ENCODE measurements at regions not wholly inside any gene's neighbourhood (a gene's known extent, or its start where the extent isn't known, plus 50 kb on each side); places are given as distances from the start of the nearest gene placed in this dataset.

- no peak overlapping the region for H3K4me3 ChIP-seq (ENCODE audit: low read depth, poor library complexity, severe bottlenecking)
- WGBS, 2 donors, result 76 to 82% methylated on average over 2 of the region's 2 CpGs
- TF ChIP-seq CTCF (IDR thresholded peaks at IDR 0.05), result no peak
- no peak for TF ChIP-seq POLR2A (IDR thresholded peaks at IDR 0.05)
- intact Hi-C loops (cut with DNase I; ENCODE audit: low total_unique reads), result no loop called here
- DNase-seq (ENCODE audit: low spot score in 2 of 2), result no peak
Observed at GRCh38 chr4:128373628-128374027, 86.0 kb upstream of the PGRMC2 start.

DNA sequence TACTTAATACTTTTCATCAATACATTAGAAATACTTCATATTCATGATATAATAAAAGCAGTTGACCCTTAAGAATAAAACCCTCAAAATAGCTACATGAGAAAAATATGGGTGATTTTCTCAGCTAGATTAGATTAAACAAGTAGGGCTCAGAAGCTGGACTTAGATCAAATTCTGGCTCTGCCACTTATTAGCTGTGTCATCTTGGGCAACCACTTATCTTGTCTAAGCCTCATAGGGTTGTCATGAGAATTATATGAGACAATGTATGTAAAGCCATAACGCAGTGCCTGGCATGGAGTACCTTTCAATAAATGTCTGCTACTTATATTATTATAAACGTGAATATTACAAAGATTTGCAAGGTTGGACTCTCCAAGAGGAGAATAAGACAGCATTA, 84.3 kb upstream of the PGRMC2 start:
- TF ChIP-seq POLR2A (IDR thresholded peaks at IDR 0.05), result no peak
- TF ChIP-seq CTCF (IDR thresholded peaks at IDR 0.05), result no peak
- 70 to 74% methylated on average over 2 of the region's 2 CpGs for WGBS, 2 donors
- DNase-seq (ENCODE audit: low spot score in 2 of 2), result no peak
- intact Hi-C loops (cut with DNase I; ENCODE audit: low total_unique reads), result no loop called here
- no peak overlapping the region for H3K4me3 ChIP-seq (ENCODE audit: low read depth, poor library complexity, severe bottlenecking)

GRCh38 chr4:128371001-128371777, 83.6 kb upstream of the PGRMC2 start:
- 34 to 41% methylated on average over 8 of the region's 8 CpGs for WGBS, 2 donors
- DNase-seq (ENCODE audit: low spot score in 2 of 2), result no peak
- H3K4me3 ChIP-seq (ENCODE audit: low read depth, poor library complexity, severe bottlenecking), result no peak overlapping the region
- intact Hi-C loops (cut with DNase I; ENCODE audit: low total_unique reads), result no loop called here
- TF ChIP-seq POLR2A (IDR thresholded peaks at IDR 0.05) (no peak), CTCF (IDR thresholded peaks at IDR 0.05) (no peak)

DNA sequence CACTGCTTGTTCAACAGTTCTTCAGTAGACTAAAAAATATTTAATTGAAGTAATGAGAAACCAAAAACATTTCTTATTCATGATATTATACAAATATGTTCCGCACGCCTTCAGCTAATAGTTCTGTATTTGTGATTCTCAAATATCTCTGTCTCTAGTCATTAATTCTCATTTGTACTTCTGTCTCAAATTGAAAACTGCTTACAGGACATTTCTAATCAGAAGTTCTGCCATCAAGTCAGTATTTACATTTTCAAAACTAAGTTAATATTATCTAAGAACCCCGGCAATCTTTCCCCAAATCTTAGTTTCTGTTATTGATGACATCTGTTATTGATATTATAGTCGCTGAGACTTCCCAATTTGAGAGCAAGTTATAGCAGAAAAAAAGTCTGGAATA, 78.6 kb upstream of the PGRMC2 start:
- no peak for DNase-seq (ENCODE audit: low spot score in 2 of 2)
- WGBS, 2 donors, result 91 to 93% methylated on average over 4 of the region's 4 CpGs
- intact Hi-C loops (cut with DNase I; ENCODE audit: low total_unique reads), result no loop called here
- H3K4me3 ChIP-seq (ENCODE audit: low read depth, poor library complexity, severe bottlenecking), result no peak overlapping the region
- no peak for TF ChIP-seq POLR2A (IDR thresholded peaks at IDR 0.05)
- TF ChIP-seq CTCF (IDR thresholded peaks at IDR 0.05), result no peak

DNA sequence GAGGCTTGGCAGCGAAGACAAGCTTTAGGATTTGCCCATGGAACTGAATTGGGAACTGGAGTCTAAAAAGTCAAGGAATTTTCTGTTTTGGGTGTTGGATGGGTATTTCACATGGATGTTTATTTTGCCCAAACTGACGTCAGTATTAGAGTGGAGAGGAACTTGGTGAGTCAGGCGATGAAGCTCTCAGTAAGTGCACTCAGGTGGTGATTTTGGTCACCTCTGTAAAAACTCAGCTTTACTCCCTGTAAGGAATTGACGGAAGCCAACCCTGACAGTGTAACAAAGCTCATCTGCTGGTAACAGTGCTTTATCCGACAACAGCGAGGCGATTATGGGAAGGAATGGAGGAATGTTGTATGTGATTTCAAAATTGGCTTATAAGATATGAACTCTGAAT, 77.0 kb upstream of the PGRMC2 start:
- no peak for TF ChIP-seq POLR2A (IDR thresholded peaks at IDR 0.05)
- TF ChIP-seq CTCF (IDR thresholded peaks at IDR 0.05), result no peak
- no peak overlapping the region for H3K4me3 ChIP-seq (ENCODE audit: low read depth, poor library complexity, severe bottlenecking)
- WGBS, 2 donors, result 96% methylated on average over 7 of the region's 7 CpGs
- DNase-seq (ENCODE audit: low spot score in 2 of 2), result no peak
- intact Hi-C loops (cut with DNase I; ENCODE audit: low total_unique reads), result no loop called here

DNA sequence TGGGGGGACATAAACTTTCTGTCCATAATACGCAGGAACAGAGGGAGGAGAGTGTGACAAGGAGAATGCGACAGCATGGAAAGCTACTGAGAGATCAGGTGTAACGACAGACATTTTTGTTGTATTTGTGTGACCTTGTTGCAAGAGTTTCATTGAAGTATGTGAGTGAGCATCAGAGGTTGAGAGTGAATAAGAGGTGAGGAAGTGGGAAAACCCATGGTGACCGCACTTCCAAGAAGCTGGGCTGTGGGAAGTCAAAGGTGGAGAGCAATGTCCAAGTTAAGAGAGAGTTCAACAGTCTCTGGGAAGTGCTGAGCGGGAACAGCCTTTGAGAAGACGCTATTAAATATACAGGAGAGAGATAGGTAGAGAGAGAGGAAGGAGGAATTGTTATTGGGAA, 76.4 kb upstream of the PGRMC2 start:
- intact Hi-C loops (cut with DNase I; ENCODE audit: low total_unique reads), result no loop called here
- H3K4me3 ChIP-seq (ENCODE audit: low read depth, poor library complexity, severe bottlenecking), result no peak overlapping the region
- TF ChIP-seq CTCF (IDR thresholded peaks at IDR 0.05), result no peak
- no peak for TF ChIP-seq POLR2A (IDR thresholded peaks at IDR 0.05)
- WGBS, 2 donors, result 96% methylated on average over 6 of the region's 6 CpGs
- DNase-seq (ENCODE audit: low spot score in 2 of 2), result no peak

Measured in lower leg skin (tissue), 4 donors.